Colonic mucosa (tissue), 4 donors: ENCODE measurements at regions not wholly inside any gene's neighbourhood (a gene's known extent, or its start where the extent isn't known, plus 50 kb on each side); places are given as distances from the start of the nearest gene placed in this dataset.

Experiments used
- DNase-seq: peaks from one replicate; pipeline ENCODE4 v3.0.0-alpha.2; 2020
- H3K27ac ChIP-seq: fragments of 200-600 bp; one replicate; pipeline ENCODE4 v1.8.0; 2021
- H3K27me3 ChIP-seq: fragments of 200-600 bp; one replicate; pipeline ENCODE4 v1.8.0; 2021
- H3K36me3 ChIP-seq: fragments of 200-600 bp; one replicate; pipeline ENCODE4 v1.8.0; 2021
- H3K4me1 ChIP-seq: fragments of 200-600 bp; one replicate; pipeline ENCODE4 v1.8.0; 2021; ENCODE audit warnings: mild to moderate bottlenecking
- H3K4me3 ChIP-seq: fragments of 200-600 bp; one replicate; pipeline ENCODE4 v1.8.0; 2021
- H3K9ac ChIP-seq, 2 donors: one replicate each; pipeline ENCODE4 v1.7.0; 2013; ENCODE audit warnings: control low read depth in 2 of 2, low read depth in 2 of 2, low read length in 2 of 2
- H3K9me3 ChIP-seq: fragments of 200-600 bp; one replicate; pipeline ENCODE4 v1.8.0; 2021
- CTCF ChIP-seq: fragments of 200-600 bp; IDR thresholded peaks from one replicate; pipeline ENCODE4 v1.8.0; 2022; ENCODE audit warnings: antibody characterized with exemption, mild to moderate bottlenecking
- intact Hi-C: fragments of 100-400 bp; cut with DNase I; formaldehyde crosslinking; loops from one replicate; pipeline ENCODE4 v1.14.1; 2022
- donor health status: healthy.
- donor health status: DM: no; HTN: no; CAD: no.
- donor health status: DM: no; HTN: no; CAD: no.

GRCh38 chr14:41986083-41986645 is 379.5 kb downstream of the LRFN5 start:
- Histone ChIP-seq H3K4me1 (no peaks in the 10 kb centered on the region), H3K9me3 (no peaks in the 10 kb centered on the region), H3K9ac (no peak overlapping the region), H3K4me3 (no peak overlapping the region), H3K27me3 (no peaks in the 10 kb centered on the region), H3K27ac (no peak overlapping the region), H3K36me3 (no peaks in the 10 kb centered on the region)
- intact Hi-C loops: no loop called here
- DNase-seq: no peak
- TF ChIP-seq CTCF: no peak

GRCh38 chr14:41973178-41973577 is 366.5 kb downstream of the LRFN5 start:
- no peaks in the 10 kb centered on the region for H3K27me3 ChIP-seq
- no peaks in the 10 kb centered on the region for H3K36me3 ChIP-seq
- no peak overlapping the region for H3K27ac ChIP-seq
- H3K4me3 ChIP-seq: no peak overlapping the region
- H3K9ac ChIP-seq: no peak overlapping the region
- DNase-seq: no peak
- intact Hi-C loops: no loop called here
- no peaks in the 10 kb centered on the region for H3K9me3 ChIP-seq
- TF ChIP-seq CTCF: no peak
- H3K4me1 ChIP-seq: no peaks in the 10 kb centered on the region

- no peak overlapping the region for H3K4me3 ChIP-seq
- intact Hi-C loops: no loop called here
- DNase-seq: no peak
- TF ChIP-seq CTCF: no peak
- H3K4me1 ChIP-seq: no peaks in the 10 kb centered on the region
- H3K9ac ChIP-seq: no peak overlapping the region
- H3K27ac ChIP-seq: no peak overlapping the region
- H3K36me3 ChIP-seq: no peaks in the 10 kb centered on the region
- no peaks in the 10 kb centered on the region for H3K9me3 ChIP-seq
- H3K27me3 ChIP-seq: no peaks in the 10 kb centered on the region
Observed at GRCh38 chr14:41972531-41972930, 365.9 kb downstream of the LRFN5 start.

- no peaks in the 10 kb centered on the region for H3K4me1 ChIP-seq
- intact Hi-C loops: no loop called here
- H3K9me3 ChIP-seq: no peaks in the 10 kb centered on the region
- H3K9ac ChIP-seq: no peak overlapping the region
- no peak for TF ChIP-seq CTCF
- DNase-seq: no peak
- no peak overlapping the region for H3K4me3 ChIP-seq
- H3K36me3 ChIP-seq: no peaks in the 10 kb centered on the region
- no peak overlapping the region for H3K27ac ChIP-seq
- no peaks in the 10 kb centered on the region for H3K27me3 ChIP-seq
Observed at GRCh38 chr14:41960281-41960680, 353.6 kb downstream of the LRFN5 start.

GRCh38 chr14:41957459-41957858 is 350.8 kb downstream of the LRFN5 start:
- no peak for DNase-seq
- intact Hi-C loops: no loop called here
- Histone ChIP-seq H3K9ac (no peak overlapping the region), H3K4me3 (no peak overlapping the region), H3K36me3 (no peaks in the 10 kb centered on the region), H3K4me1 (no peaks in the 10 kb centered on the region), H3K27ac (no peak overlapping the region), H3K9me3 (no peaks in the 10 kb centered on the region), H3K27me3 (no peaks in the 10 kb centered on the region)
- no peak for TF ChIP-seq CTCF
